HFF-Myc (cell line): ENCODE measurements at regions not wholly inside any gene's neighbourhood (a gene's known extent, or its start where the extent isn't known, plus 50 kb on each side); places are given as distances from the start of the nearest gene placed in this dataset.
A peak's percentile ranks its signal among the peaks of the same experiment; 100 is the strongest.

ENCODE experiments used
- DNase-seq: peaks from one replicate; pipeline ENCODE4 v3.0.0-alpha.2; 2011; ENCODE audit warnings: low read depth; ENCODE audit errors: extremely low read depth
- H3K4me3 ChIP-seq: replicated peaks from 2 replicates; pipeline ENCODE4 v1.5.1; 2011; ENCODE audit warnings: low read depth, mild to moderate bottlenecking, control low read depth, low read length
- CTCF ChIP-seq: IDR thresholded peaks from 2 replicates; pipeline ENCODE4 v1.5.1; 2012; ENCODE audit warnings: mild to moderate bottlenecking, low read depth, low read length, control low read depth; ENCODE audit errors: missing control alignments

GRCh38 chr6:14501240-14501639, 383.7 kb downstream of the CD83 start:
- TF ChIP-seq CTCF, result no peak
- H3K4me3 ChIP-seq, result no peak overlapping the region
- DNase-seq, result no peak

- DNase-seq, result no peak
- no peak for TF ChIP-seq CTCF
- no peak overlapping the region for H3K4me3 ChIP-seq
Observed at GRCh38 chr6:14501914-14502313, 384.3 kb downstream of the CD83 start.

- TF ChIP-seq CTCF, result no peak
- no peak for DNase-seq
- H3K4me3 ChIP-seq, result no peak overlapping the region
Observed at GRCh38 chr6:14502551-14502950, 385.0 kb downstream of the CD83 start.

- no peak overlapping the region for H3K4me3 ChIP-seq
- no peak for TF ChIP-seq CTCF
- no peak for DNase-seq
Observed at GRCh38 chr6:14505401-14505800, 387.8 kb downstream of the CD83 start.

- H3K4me3 ChIP-seq, result no peak overlapping the region
- no peak for DNase-seq
- no peak for TF ChIP-seq CTCF
Observed at GRCh38 chr6:14506656-14507246, 389.2 kb downstream of the CD83 start.

GRCh38 chr6:14509120-14509519, 391.5 kb downstream of the CD83 start:
- DNase-seq, result no peak
- no peak overlapping the region for H3K4me3 ChIP-seq
- no peak for TF ChIP-seq CTCF

GRCh38 chr6:14510038-14510437, 392.5 kb downstream of the CD83 start:
- no peak overlapping the region for H3K4me3 ChIP-seq
- DNase-seq, result no peak
- peak; percentile 13 for TF ChIP-seq CTCF
